MM.1S (cell line): ENCODE measurements at regions not wholly inside any gene's neighbourhood (a gene's known extent, or its start where the extent isn't known, plus 50 kb on each side); places are given as distances from the start of the nearest gene placed in this dataset.
"Not testable (repeated sequence)": the region's sequence is repeated elsewhere in the genome, so short reads cannot be mapped to it uniquely, and the experiment has no call there.

Experiments
- DNase-seq: peaks from one replicate; pipeline ENCODE4 v3.0.0-alpha.2; 2015
- H2AFZ ChIP-seq: fragments of 300-600 bp; sonication (generic); 2 replicates; pipeline ENCODE4 v1.6.0; 2016; ENCODE audit warnings: antibody characterized with exemption, low read length
- H3F3A ChIP-seq: fragments of 300-600 bp; sonication (generic); 2 replicates; pipeline ENCODE4 v1.6.1; 2016; ENCODE audit warnings: mild to moderate bottlenecking, antibody characterized with exemption, low read length, moderate library complexity, mixed read lengths; ENCODE audit not compliant: insufficient read depth
- H3K27ac ChIP-seq: fragments of 300-600 bp; sonication (generic); 2 replicates; pipeline ENCODE4 v1.5.1; 2016; ENCODE audit warnings: mild to moderate bottlenecking, low read length
- H3K27me3 ChIP-seq: fragments of 300-600 bp; sonication (generic); replicated peaks from 2 replicates; pipeline ENCODE4 v1.6.0; 2016; ENCODE audit warnings: low read length; ENCODE audit not compliant: insufficient read depth
- H3K36me3 ChIP-seq: fragments of 300-600 bp; sonication (generic); replicated peaks from 2 replicates; pipeline ENCODE4 v1.6.1; 2016; ENCODE audit warnings: mild to moderate bottlenecking, low read length, mixed read lengths; ENCODE audit not compliant: insufficient read depth
- H3K4me1 ChIP-seq: fragments of 300-600 bp; sonication (generic); 2 replicates; pipeline ENCODE4 v1.6.1; 2016; ENCODE audit warnings: low read length, mixed read lengths
- H3K4me2 ChIP-seq: fragments of 300-600 bp; sonication (generic); 2 replicates; pipeline ENCODE4 v1.6.0; 2016; ENCODE audit warnings: low read depth, low read length
- H3K4me3 ChIP-seq: fragments of 300-600 bp; sonication (generic); 2 replicates; pipeline ENCODE4 v1.5.1; 2016; ENCODE audit warnings: low read length, mixed read lengths
- H3K79me2 ChIP-seq: fragments of 300-600 bp; sonication (generic); 2 replicates; pipeline ENCODE4 v1.6.1; 2016; ENCODE audit warnings: mixed run types, low read length, mixed read lengths
- H3K9ac ChIP-seq: fragments of 300-600 bp; sonication (generic); 2 replicates; pipeline ENCODE4 v1.6.1; 2016; ENCODE audit warnings: low read length, mixed read lengths
- H3K9me2 ChIP-seq: fragments of 300-600 bp; sonication (generic); replicated peaks from 2 replicates; pipeline ENCODE4 v1.6.1; 2016; ENCODE audit warnings: mild to moderate bottlenecking, low read length, mixed read lengths; ENCODE audit not compliant: insufficient read depth
- H3K9me3 ChIP-seq: fragments of 300-600 bp; sonication (generic); replicated peaks from 2 replicates; pipeline ENCODE4 v1.6.1; 2016; ENCODE audit warnings: mild to moderate bottlenecking, low read length, mixed read lengths; ENCODE audit not compliant: insufficient read depth
- H4K20me1 ChIP-seq: fragments of 300-600 bp; sonication (generic); 2 replicates; pipeline ENCODE4 v1.6.1; 2016; ENCODE audit warnings: mild to moderate bottlenecking, low read length, moderate library complexity, mixed read lengths; ENCODE audit not compliant: insufficient read depth
- CTCF ChIP-seq: fragments of 300-600 bp; sonication (generic); IDR thresholded peaks from 2 replicates; pipeline ENCODE4 v1.5.1; 2016; ENCODE audit warnings: antibody characterized with exemption, low read length, mixed read lengths
- EZH2 ChIP-seq: fragments of 300-600 bp; sonication (generic); optimal IDR thresholded peaks from 2 replicates; pipeline ENCODE3; 2017; ENCODE audit warnings: low read depth, mild to moderate bottlenecking, antibody characterized with exemption, low read length, mixed read lengths
- EZH2phosphoT487 ChIP-seq: fragments of 300-600 bp; sonication (generic); IDR thresholded peaks from 2 replicates; pipeline ENCODE4 v1.6.1; 2018; ENCODE audit warnings: antibody characterized with exemption, low read length

GRCh38 chrX:446245-446644 lies 59.5 kb upstream of the PPP2R3B start:
- no peaks in the 10 kb centered on the region for H3K36me3 ChIP-seq

GRCh38 chrX:447052-447451 lies 60.3 kb upstream of the PPP2R3B start:
- DNase-seq, result no peak
- Histone ChIP-seq H3K4me2 (no peak overlapping the region), H3K36me3 (no peaks in the 10 kb centered on the region), H3K27ac (no peak overlapping the region), H3K4me3 (no peak overlapping the region), H4K20me1 (no peaks in the 10 kb centered on the region), H3F3A (no peaks in the 10 kb centered on the region), H3K9ac (no peak overlapping the region), H3K4me1 (no peaks in the 10 kb centered on the region), H3K9me3 (no peaks in the 10 kb centered on the region), H2AFZ (no peak overlapping the region), H3K27me3 (no peaks in the 10 kb centered on the region), H3K9me2 (no peaks in the 10 kb centered on the region), H3K79me2 (no peaks in the 10 kb centered on the region)
- no peak for TF ChIP-seq EZH2phosphoT487
- no peak for TF ChIP-seq EZH2
- no peak for TF ChIP-seq CTCF

More at GRCh38 chrX:446245-446644, 59.5 kb upstream of the PPP2R3B start:
- no peak for DNase-seq
- H3K27me3 ChIP-seq, result no peaks in the 10 kb centered on the region
- H3K4me3 ChIP-seq, result no peak overlapping the region
- no peaks in the 10 kb centered on the region for H3K79me2 ChIP-seq
- no peaks in the 10 kb centered on the region for H3F3A ChIP-seq
- no peak overlapping the region for H3K27ac ChIP-seq
- no peaks in the 10 kb centered on the region for H3K4me1 ChIP-seq
- no peak overlapping the region for H2AFZ ChIP-seq
- TF ChIP-seq EZH2phosphoT487 (no peak), EZH2 (no peak), CTCF (no peak)
- H3K9me2 ChIP-seq, result no peaks in the 10 kb centered on the region
- H3K4me2 ChIP-seq, result no peak overlapping the region
- H3K9ac ChIP-seq, result no peak overlapping the region
- no peaks in the 10 kb centered on the region for H3K9me3 ChIP-seq
- no peaks in the 10 kb centered on the region for H4K20me1 ChIP-seq

GRCh38 chrX:451750-452149 lies 65.0 kb upstream of the PPP2R3B start:
- not testable (repeated sequence) for H4K20me1 ChIP-seq, H3K27me3 ChIP-seq, DNase-seq, H3K36me3 ChIP-seq, H3K27ac ChIP-seq, H3K79me2 ChIP-seq, H2AFZ ChIP-seq, H3K4me3 ChIP-seq, H3K4me2 ChIP-seq, H3K9me3 ChIP-seq, H3F3A ChIP-seq, H3K9ac ChIP-seq, H3K4me1 ChIP-seq, H3K9me2 ChIP-seq

GRCh38 chrX:452598-452997 lies 65.9 kb upstream of the PPP2R3B start:
- H3K4me1 ChIP-seq, result no peaks in the 10 kb centered on the region

GRCh38 chrX:454514-454913 lies 67.8 kb upstream of the PPP2R3B start:
- H3K4me3 ChIP-seq, H3K27me3 ChIP-seq, H4K20me1 ChIP-seq, H3K27ac ChIP-seq, H3K36me3 ChIP-seq, H3K9ac ChIP-seq, H3K9me2 ChIP-seq, H3F3A ChIP-seq, H2AFZ ChIP-seq, H3K9me3 ChIP-seq, H3K4me2 ChIP-seq, DNase-seq, H3K4me1 ChIP-seq, H3K79me2 ChIP-seq: not testable (repeated sequence)

More at GRCh38 chrX:452598-452997, 65.9 kb upstream of the PPP2R3B start:
- no peaks in the 10 kb centered on the region for H3F3A ChIP-seq
- H3K9me2 ChIP-seq, result no peaks in the 10 kb centered on the region
- H3K9me3 ChIP-seq, result no peaks in the 10 kb centered on the region
- no peak for TF ChIP-seq EZH2
- TF ChIP-seq CTCF, result no peak
- TF ChIP-seq EZH2phosphoT487, result no peak
- no peak overlapping the region for H3K4me2 ChIP-seq
- DNase-seq, result no peak
- no peaks in the 10 kb centered on the region for H4K20me1 ChIP-seq
- no peaks in the 10 kb centered on the region for H3K27me3 ChIP-seq
- no peaks in the 10 kb centered on the region for H3K79me2 ChIP-seq
- H3K9ac ChIP-seq, result no peak overlapping the region
- no peak overlapping the region for H2AFZ ChIP-seq
- no peak overlapping the region for H3K27ac ChIP-seq
- no peak overlapping the region for H3K4me3 ChIP-seq
- H3K36me3 ChIP-seq, result no peaks in the 10 kb centered on the region
